Right renal cortex interstitium (tissue), 3 donors: ENCODE measurements at regions not wholly inside any gene's neighbourhood (a gene's known extent, or its start where the extent isn't known, plus 50 kb on each side); places are given as distances from the start of the nearest gene placed in this dataset.
"Not testable (repeated sequence)": the region's sequence is repeated elsewhere in the genome, so short reads cannot be mapped to it uniquely, and the experiment has no call there.

Experiments used
- DNase-seq, 3 donors: peaks; one replicate each; pipeline ENCODE4 v3.0.0-alpha.2; 2013; ENCODE audit warnings: low read depth in 3 of 3, low spot score in 2 of 3

- DNase-seq: no peak
These were observed 52.7 kb downstream of the KCNA5 start for GRCh38 chr12:5096241-5096924.

- DNase-seq: no peak
These were observed 54.1 kb downstream of the KCNA5 start for GRCh38 chr12:5097786-5098185.

- DNase-seq: no peak
These were observed 55.5 kb downstream of the KCNA5 start for GRCh38 chr12:5099136-5099535.

GRCh38 chr12:5099591-5099990, 55.9 kb downstream of the KCNA5 start:
- DNase-seq: no peak

- DNase-seq: no peak
These were observed 58.0 kb downstream of the KCNA5 start for GRCh38 chr12:5101686-5102085.

- no peak for DNase-seq
These were observed 58.6 kb downstream of the KCNA5 start for GRCh38 chr12:5102261-5102789.

GRCh38 chr12:5102806-5103205, 59.1 kb downstream of the KCNA5 start:
- no peak for DNase-seq

- no peak for DNase-seq
These were observed 66.7 kb downstream of the KCNA5 start for GRCh38 chr12:5110345-5110744.

GRCh38 chr12:5114436-5114835, 70.8 kb downstream of the KCNA5 start:
- DNase-seq: no peak

- not testable (repeated sequence) for DNase-seq
These were observed 78.1 kb downstream of the KCNA5 start for GRCh38 chr12:5121784-5122183.

- not testable (repeated sequence) for DNase-seq
These were observed 78.7 kb downstream of the KCNA5 start for GRCh38 chr12:5122256-5122831.

GRCh38 chr12:5123921-5124320, 80.2 kb downstream of the KCNA5 start:
- DNase-seq: no peak

GRCh38 chr12:5124401-5124800, 80.7 kb downstream of the KCNA5 start:
- DNase-seq: no peak

- DNase-seq: no peak
These were observed 91.3 kb downstream of the KCNA5 start for GRCh38 chr12:5134861-5135525.

- no peak for DNase-seq
These were observed 94.6 kb downstream of the KCNA5 start for GRCh38 chr12:5138256-5138655.

- no peak for DNase-seq
These were observed 95.2 kb downstream of the KCNA5 start for GRCh38 chr12:5138845-5139244.

- DNase-seq: no peak
These were observed 96.1 kb downstream of the KCNA5 start for GRCh38 chr12:5139751-5140150.

GRCh38 chr12:5140190-5140589, 96.5 kb downstream of the KCNA5 start:
- DNase-seq: no peak

GRCh38 chr12:5148880-5149279, 105.2 kb downstream of the KCNA5 start:
- DNase-seq: no peak

- no peak for DNase-seq
These were observed 110.4 kb downstream of the KCNA5 start for GRCh38 chr12:5154091-5154490.

GRCh38 chr12:5155866-5156265, 112.2 kb downstream of the KCNA5 start:
- no peak for DNase-seq

GRCh38 chr12:5160827-5161226, 117.1 kb downstream of the KCNA5 start:
- no peak for DNase-seq
